Pancreas (tissue), 10 donors: ENCODE measurements at regions not wholly inside any gene's neighbourhood (a gene's known extent, or its start where the extent isn't known, plus 50 kb on each side); places are given as distances from the start of the nearest gene placed in this dataset.

Source experiments
- ATAC-seq, 4 donors: fragments of 200-7000 bp; cut with Tn5 transposase; one replicate each; pipeline versions ENCODE4 v1.8.0 to v1.9.1; 2020; ENCODE audit warnings: mild to moderate bottlenecking in 4 of 4, moderate library complexity in 4 of 4
- DNase-seq, 6 donors: peaks; one replicate each; pipeline ENCODE4 v3.0.0-alpha.2; 2020
- FAIRE-seq: peaks from 2 replicates; lab custom pipeline; 2012; peaks lifted over from hg19 to GRCh38; lab: Jason Lieb, UNC
- H3K27ac ChIP-seq, 4 donors: fragments of 200-600 bp; sonication (generic); 1 replicate in 3 of 4; 2 replicates in 1 of 4; pipeline versions ENCODE4 v1.5.0 to v1.8.0; 2020
- H3K27me3 ChIP-seq, 4 donors: fragments of 200-600 bp; one replicate each; pipeline ENCODE4 v1.8.0; 2021
- H3K36me3 ChIP-seq, 3 donors: fragments of 200-600 bp; sonication (generic) in 1 of 3; one replicate each; pipeline versions ENCODE4 v1.5.0 to v1.8.0; 2020 to 2021
- H3K4me1 ChIP-seq, 3 donors: fragments of 200-600 bp; one replicate each; pipeline ENCODE4 v1.8.0; 2021
- H3K4me3 ChIP-seq, 4 donors: fragments of 200-600 bp; sonication (generic) in 2 of 4; one replicate each; pipeline versions ENCODE4 v1.5.0 to v1.8.0; 2020 to 2021
- H3K9me3 ChIP-seq, 4 donors: fragments of 200-600 bp; one replicate each; pipeline ENCODE4 v1.8.0; 2021
- CTCF ChIP-seq, 4 donors: fragments of 200-600 bp; sonication (generic) in 3 of 4; IDR thresholded peaks; one replicate each; pipeline versions ENCODE4 v1.5.0 to v1.8.0; 2021; ENCODE audit warnings: antibody characterized with exemption in 4 of 4
- WGBS, 2 donors: extraction: QIAGEN DNeasy Blood & Tissue Kit; methylation state at CpG; one replicate each; pipeline ENCODE4 v1.1.7; 2013; 5-methylcytosine and 5-hydroxymethylcytosine counted together
- intact Hi-C, 3 donors: fragments of 100-400 bp; cut with DNase I; formaldehyde crosslinking; loops; one replicate each; pipeline versions ENCODE4 v1.11.1 to v1.14.2; 2022
- donor health status: healthy with polysubstance abuse.
- donor health status: DM: no; HTN: no; CAD: no; lungs with moderate emphysema.
- donor health status: DM: no; HTN: no; CAD: no.
- donor health status: control.
- donor health status: control.
- donor health status: Bipolar disorder and iron deficiency.
- donor health status: DM: yes; HTN: yes; CAD: no.
- donor health status: DM: no; HTN: no; CAD: no.
- donor health status: DM: no; HTN: no; CAD: no.
- donor health status: DM: yes; HTN: yes; CAD: no.

DNA sequence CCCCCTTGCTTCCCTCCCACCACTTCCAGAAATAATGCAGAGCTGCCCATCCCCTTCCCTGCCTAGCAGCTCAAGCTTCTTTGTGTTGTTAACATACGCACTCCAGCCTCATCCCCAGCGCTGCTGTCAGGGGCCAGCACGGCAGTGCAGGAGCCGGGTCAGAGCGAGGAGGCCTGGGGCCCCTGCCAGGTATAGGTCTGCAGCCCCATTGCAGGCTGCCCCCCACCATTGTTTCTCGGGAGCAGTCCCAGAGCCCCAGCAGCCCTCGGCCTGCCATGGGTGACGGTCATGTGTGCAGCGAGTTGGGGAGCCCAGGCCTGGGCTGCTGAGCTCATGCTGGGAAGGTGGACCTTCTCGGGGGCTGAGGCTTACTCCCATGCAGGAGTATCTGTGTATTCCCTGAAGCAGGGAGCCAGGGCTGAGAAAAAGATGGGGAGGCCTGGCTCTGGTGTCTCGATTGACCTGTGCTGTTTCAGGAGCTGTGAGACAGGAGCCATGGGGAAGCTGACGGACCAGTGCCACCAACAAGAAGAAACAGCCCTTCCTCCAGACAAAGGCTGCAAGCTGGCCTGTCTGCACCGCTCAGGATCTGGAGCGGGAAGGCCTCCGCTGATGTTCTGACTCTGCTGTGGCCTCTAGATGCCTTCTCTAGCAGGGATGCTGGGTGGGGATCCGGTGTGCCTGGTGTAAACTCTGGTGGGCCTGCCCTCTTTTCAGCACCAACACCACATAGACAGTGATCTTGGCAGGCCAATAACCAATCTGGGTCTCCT lies 220.5 kb upstream of the B3GAT1 start:
- DNase-seq (no peak), FAIRE-seq (no peak), ATAC-seq (no peak)
- Histone ChIP-seq H3K27ac (no peak overlapping the region), H3K4me3 (no peak overlapping the region), H3K9me3 (no peaks in the 10 kb centered on the region), H3K4me1 (no peaks in the 10 kb centered on the region), H3K27me3 (no peaks in the 10 kb centered on the region), H3K36me3 (no peaks in the 10 kb centered on the region)
- TF ChIP-seq CTCF (IDR thresholded peaks at IDR 0.05), result no peak
- intact Hi-C loops, result no loop called here
- 66 to 76% methylated on average over 16 of the region's 16 CpGs for WGBS, 2 donors

DNA sequence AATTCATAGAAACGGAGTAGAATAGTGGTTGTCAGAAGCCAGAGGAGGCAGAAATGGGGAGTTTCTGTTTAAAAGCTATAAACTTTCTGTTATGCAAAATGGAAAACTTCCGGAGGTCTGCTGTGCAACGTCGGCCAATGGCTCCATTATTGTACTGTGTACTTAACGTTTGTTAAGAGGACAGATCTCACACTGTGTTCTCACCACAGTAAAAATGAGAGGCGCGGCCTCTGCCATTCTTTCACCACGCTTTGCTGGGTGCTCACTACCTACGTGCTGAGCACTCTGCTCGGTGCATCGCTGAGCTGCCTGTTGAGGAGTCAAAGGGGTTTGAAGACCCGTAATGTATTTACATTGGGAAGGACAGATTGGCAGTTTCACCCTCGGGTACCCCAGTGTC lies 218.8 kb upstream of the B3GAT1 start:
- Histone ChIP-seq H3K4me1 (no peaks in the 10 kb centered on the region), H3K4me3 (no peak overlapping the region), H3K27ac (no peak overlapping the region), H3K9me3 (no peaks in the 10 kb centered on the region), H3K27me3 (no peaks in the 10 kb centered on the region), H3K36me3 (no peaks in the 10 kb centered on the region)
- no peak for DNase-seq
- WGBS, 2 donors, result 64 to 70% methylated on average over 13 of the region's 13 CpGs
- intact Hi-C loops, result no loop called here
- no peak for TF ChIP-seq CTCF (IDR thresholded peaks at IDR 0.05)
- ATAC-seq, result no peak
- FAIRE-seq, result no peak

GRCh38 chr11:134628426-134628825 lies 216.4 kb upstream of the B3GAT1 start:
- Histone ChIP-seq H3K4me3 (no peak overlapping the region), H3K9me3 (no peaks in the 10 kb centered on the region), H3K4me1 (no peaks in the 10 kb centered on the region), H3K36me3 (no peaks in the 10 kb centered on the region), H3K27me3 (no peaks in the 10 kb centered on the region), H3K27ac (no peak overlapping the region)
- DNase-seq (no peak), ATAC-seq (no peak), FAIRE-seq (no peak)
- intact Hi-C loops, result no loop called here
- no peak for TF ChIP-seq CTCF (IDR thresholded peaks at IDR 0.05)
- 77 to 89% methylated on average over 6 of the region's 6 CpGs for WGBS, 2 donors

GRCh38 chr11:134626032-134626431 lies 214.0 kb upstream of the B3GAT1 start:
- DNase-seq (no peak), FAIRE-seq (no peak), ATAC-seq (no peak)
- Histone ChIP-seq H3K9me3 (no peaks in the 10 kb centered on the region), H3K27me3 (no peaks in the 10 kb centered on the region), H3K36me3 (no peaks in the 10 kb centered on the region), H3K4me1 (no peaks in the 10 kb centered on the region), H3K4me3 (no peak overlapping the region), H3K27ac (no peak overlapping the region)
- intact Hi-C loops, result no loop called here
- 56 to 63% methylated on average over 4 of the region's 4 CpGs for WGBS, 2 donors
- no peak for TF ChIP-seq CTCF (IDR thresholded peaks at IDR 0.05)

GRCh38 chr11:134625631-134626030 lies 213.6 kb upstream of the B3GAT1 start:
- H3K9me3 ChIP-seq, result no peaks in the 10 kb centered on the region
- no peak overlapping the region for H3K4me3 ChIP-seq
- ATAC-seq, result no peak
- WGBS, 2 donors, result 44 to 65% methylated on average over 3 of the region's 3 CpGs
- no peak overlapping the region for H3K27ac ChIP-seq
- H3K4me1 ChIP-seq, result no peaks in the 10 kb centered on the region
- no peak for DNase-seq
- H3K27me3 ChIP-seq, result no peaks in the 10 kb centered on the region
- intact Hi-C loops, result no loop called here
- TF ChIP-seq CTCF (IDR thresholded peaks at IDR 0.05), result no peak
- FAIRE-seq, result no peak
- no peaks in the 10 kb centered on the region for H3K36me3 ChIP-seq
